Panc1 (cell line): ENCODE measurements at regions not wholly inside any gene's neighbourhood (a gene's known extent, or its start where the extent isn't known, plus 50 kb on each side); places are given as distances from the start of the nearest gene placed in this dataset.

Experiments used
- ATAC-seq: fragments of 200-7000 bp; cut with Tn5 transposase; 2 replicates; pipeline ENCODE4 v1.9.1; 2020; ENCODE audit warnings: mild to moderate bottlenecking, moderate library complexity
- BruUV-seq: library from RNA; stranded (reverse); fragments of 400-500 nt; replicated peaks from 2 replicates; lab custom pipeline; 2021; lab: Mats Ljungman, UMichigan
- CTCF ChIA-PET: fragments of 300-600 bp; sonication (Branson Sonifier 250); formaldehyde crosslinking; loops from one replicate; lab custom pipeline; 2022; ENCODE audit warnings: antibody characterized with exemption; lab: Charles Lee
- POLR2A ChIA-PET: fragments of 300-600 bp; sonication (Branson Sonifier 250); formaldehyde crosslinking; loops from one replicate; lab custom pipeline; 2022; ENCODE audit warnings: antibody characterized with exemption; lab: Charles Lee
- DNase-seq: peaks from one replicate; pipeline ENCODE4 v3.0.0-alpha.2; 2010; ENCODE audit warnings: low read depth, low spot score
- H3K27ac ChIP-seq: 2 replicates; pipeline ENCODE4 v1.5.1; 2011; ENCODE audit warnings: mild to moderate bottlenecking, low read length, inconsistent platforms
- H3K27me3 ChIP-seq: fragments of 200-500 bp; sonication (Bioruptor generic); 2 replicates; pipeline ENCODE4 v1.6.0; 2014; ENCODE audit warnings: low read length, inconsistent platforms; ENCODE audit not compliant: control insufficient read depth, insufficient read depth
- H3K36me3 ChIP-seq: fragments of 200-500 bp; sonication (Bioruptor generic); 2 replicates; pipeline ENCODE4 v1.5.1; 2014; ENCODE audit warnings: inconsistent platforms, mild to moderate bottlenecking, low read length, moderate library complexity; ENCODE audit not compliant: control insufficient read depth, insufficient read depth
- H3K4me1 ChIP-seq: 2 replicates; pipeline ENCODE4 v1.5.1; 2011; ENCODE audit warnings: inconsistent platforms, mild to moderate bottlenecking, low read length, moderate library complexity; ENCODE audit not compliant: control insufficient read depth, insufficient read depth
- H3K4me3 ChIP-seq, 2 experiments: 2 replicates each; pipeline ENCODE4 v1.5.1; 2011 to 2012; ENCODE audit warnings: low read depth in 2 of 2, low read length in 2 of 2, mild to moderate bottlenecking in 2 of 2, inconsistent platforms in 1 of 2, moderate library complexity in 1 of 2
- H3K9me3 ChIP-seq: fragments of 200-500 bp; sonication (Bioruptor generic); 2 replicates; pipeline ENCODE4 v1.5.1; 2014; ENCODE audit warnings: low read depth, mild to moderate bottlenecking, inconsistent platforms, low read length, moderate library complexity; ENCODE audit not compliant: control insufficient read depth, insufficient read depth
- POLR2AphosphoS5 ChIP-seq: IDR thresholded peaks from 2 replicates; pipeline ENCODE4 v1.6.1; 2012; ENCODE audit warnings: mild to moderate bottlenecking, low read depth, low read length, moderate library complexity
- REST ChIP-seq, 2 experiments: IDR thresholded peaks; 2 replicates each; pipeline ENCODE4 v1.6.1; 2011 to 2012; ENCODE audit warnings: low read depth in 2 of 2, control low read depth in 1 of 2, low read length in 1 of 2, mild to moderate bottlenecking in 1 of 2, moderate library complexity in 1 of 2; ENCODE audit not compliant: insufficient read depth in 1 of 2
- SIN3A ChIP-seq: IDR thresholded peaks from 2 replicates; pipeline ENCODE4 v1.6.1; 2012; ENCODE audit warnings: low read depth, mild to moderate bottlenecking, low read length, moderate library complexity, borderline replicate concordance; ENCODE audit not compliant: insufficient read depth
- TCF7L2 ChIP-seq: IDR thresholded peaks from 2 replicates; pipeline ENCODE4 v1.6.1; 2011; ENCODE audit warnings: mild to moderate bottlenecking, low read depth, low read length, inconsistent platforms
- in situ Hi-C: cut with HindIII; loops from 2 replicates; pipeline ENCODE4 v1.10.0; 2016; ENCODE audit warnings: low sequenced_read_pairs, low pct_unique_long_range_greater_than_20kb
- intact Hi-C: fragments of 100-400 bp; cut with micrococcal nuclease; formaldehyde crosslinking; loops from one replicate; pipeline ENCODE4 v1.10.0; 2022; ENCODE audit not compliant: unreplicated experiment
- TF ChIP-seq, protein P1 (sequence below): fragments of 450-650 bp; IDR thresholded peaks from 2 replicates; pipeline ENCODE4 v1.5.1; 2017; ENCODE audit warnings: mild to moderate bottlenecking

DNA sequence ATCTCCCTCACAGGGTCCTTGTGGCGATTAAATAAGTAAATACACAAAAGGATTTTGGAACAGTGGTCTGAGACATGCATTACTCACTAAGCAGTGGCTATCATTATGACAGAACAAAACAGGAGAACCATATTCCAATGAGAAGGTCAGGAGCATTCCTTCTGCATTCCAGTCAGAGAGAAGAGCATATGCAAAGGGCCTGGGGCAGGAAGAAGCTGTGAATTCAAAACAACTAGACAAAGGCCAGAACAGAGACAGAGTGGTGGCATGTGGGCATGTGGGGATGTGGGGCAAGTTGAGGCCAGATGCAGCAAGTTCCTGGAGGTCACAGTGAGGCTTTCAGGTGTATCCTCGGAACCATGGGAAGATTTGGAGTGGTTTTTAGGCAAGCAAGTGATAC lies 70.1 kb upstream of the VRK1 start:
- Histone ChIP-seq H3K27ac (no peak overlapping the region), H3K27me3 (no peaks in the 10 kb centered on the region), H3K9me3 (no peaks in the 10 kb centered on the region), H3K4me1 (no peaks in the 10 kb centered on the region), H3K36me3 (no peaks in the 10 kb centered on the region), H3K4me3 (no peak overlapping the region)
- in situ Hi-C loops = no loop called here
- CTCF ChIA-PET = no interaction called here
- POLR2A ChIA-PET = no interaction called here
- intact Hi-C loops = no loop called here
- no peak for DNase-seq
- ATAC-seq = no peak
- TF ChIP-seq, protein P1, sequence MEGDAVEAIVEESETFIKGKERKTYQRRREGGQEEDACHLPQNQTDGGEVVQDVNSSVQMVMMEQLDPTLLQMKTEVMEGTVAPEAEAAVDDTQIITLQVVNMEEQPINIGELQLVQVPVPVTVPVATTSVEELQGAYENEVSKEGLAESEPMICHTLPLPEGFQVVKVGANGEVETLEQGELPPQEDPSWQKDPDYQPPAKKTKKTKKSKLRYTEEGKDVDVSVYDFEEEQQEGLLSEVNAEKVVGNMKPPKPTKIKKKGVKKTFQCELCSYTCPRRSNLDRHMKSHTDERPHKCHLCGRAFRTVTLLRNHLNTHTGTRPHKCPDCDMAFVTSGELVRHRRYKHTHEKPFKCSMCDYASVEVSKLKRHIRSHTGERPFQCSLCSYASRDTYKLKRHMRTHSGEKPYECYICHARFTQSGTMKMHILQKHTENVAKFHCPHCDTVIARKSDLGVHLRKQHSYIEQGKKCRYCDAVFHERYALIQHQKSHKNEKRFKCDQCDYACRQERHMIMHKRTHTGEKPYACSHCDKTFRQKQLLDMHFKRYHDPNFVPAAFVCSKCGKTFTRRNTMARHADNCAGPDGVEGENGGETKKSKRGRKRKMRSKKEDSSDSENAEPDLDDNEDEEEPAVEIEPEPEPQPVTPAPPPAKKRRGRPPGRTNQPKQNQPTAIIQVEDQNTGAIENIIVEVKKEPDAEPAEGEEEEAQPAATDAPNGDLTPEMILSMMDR = no peak
- no peak for TF ChIP-seq TCF7L2
- no peak for TF ChIP-seq SIN3A
- no peak for TF ChIP-seq REST (IDR thresholded peaks at IDR 0.05; ENCODE audit: insufficient read depth in 1 of 2, low read depth in 2 of 2, low read length in 1 of 2)
- no peak for TF ChIP-seq POLR2AphosphoS5
- BruUV-seq = no TSS peak

DNA sequence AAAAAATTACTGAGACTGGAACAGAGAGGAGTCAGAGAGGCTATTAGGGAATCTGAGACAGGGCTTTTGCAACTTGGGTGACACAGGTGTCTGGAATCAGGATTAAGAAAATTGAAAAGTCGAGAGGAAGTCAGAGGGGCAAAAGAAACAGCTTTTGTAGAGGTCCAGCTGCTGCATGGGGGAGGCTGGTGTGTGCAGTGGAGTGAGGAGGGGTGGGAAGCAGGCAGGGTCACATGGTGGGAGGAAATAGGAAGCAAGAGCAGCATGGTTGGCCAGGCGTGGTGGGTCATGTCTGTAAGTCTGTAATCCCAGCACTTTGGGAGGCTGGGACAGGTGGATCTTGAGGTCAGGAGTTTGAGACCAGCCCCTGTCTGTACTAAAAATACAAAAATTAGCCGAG lies 69.7 kb upstream of the VRK1 start:
- no TSS peak for BruUV-seq
- no peak overlapping the region for H3K27ac ChIP-seq
- POLR2A ChIA-PET = no interaction called here
- H3K27me3 ChIP-seq = no peaks in the 10 kb centered on the region
- H3K9me3 ChIP-seq = no peaks in the 10 kb centered on the region
- no peaks in the 10 kb centered on the region for H3K4me1 ChIP-seq
- DNase-seq = no peak
- intact Hi-C loops = no loop called here
- TF ChIP-seq POLR2AphosphoS5 (no peak), TCF7L2 (no peak), REST (IDR thresholded peaks at IDR 0.05; ENCODE audit: insufficient read depth in 1 of 2, low read depth in 2 of 2, low read length in 1 of 2) (no peak), SIN3A (no peak)
- TF ChIP-seq, protein P1 = no peak
- H3K4me3 ChIP-seq = no peak overlapping the region
- no peak for ATAC-seq
- in situ Hi-C loops = no loop called here
- CTCF ChIA-PET = no interaction called here
- H3K36me3 ChIP-seq = no peaks in the 10 kb centered on the region
